ENCODE measurements at regions not wholly inside any gene's neighbourhood (a gene's known extent, or its start where the extent isn't known, plus 50 kb on each side); places are given as distances from the start of the nearest gene placed in this dataset.
"Not testable (repeated sequence)": the region's sequence is repeated elsewhere in the genome, so short reads cannot be mapped to it uniquely, and the experiment has no call there.

DNA sequence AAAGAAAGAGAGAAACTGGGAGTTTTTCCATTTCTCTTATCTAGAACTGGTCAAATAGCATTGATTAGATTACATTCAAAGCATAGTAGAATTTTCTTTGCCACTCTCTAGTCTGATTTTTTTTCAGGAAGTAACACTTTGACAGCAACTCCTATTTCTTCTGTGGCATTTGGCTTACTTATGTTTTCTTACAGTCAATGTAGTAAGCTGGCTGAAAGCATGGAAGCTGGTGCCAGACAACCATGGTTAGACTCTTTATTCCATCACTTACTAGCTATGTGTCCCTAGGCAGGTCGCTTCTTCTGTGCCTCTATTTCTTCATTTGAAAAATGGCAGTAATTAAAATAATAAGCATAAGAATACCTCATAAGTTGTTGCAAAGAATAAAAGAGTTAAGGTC lies 54.2 kb upstream of the OPRM1 start:
- H3K4me3 ChIP-seq (replicated peaks; ENCODE audit: low read depth, low read length), result no peak overlapping the region
- TF ChIP-seq, protein P1, sequence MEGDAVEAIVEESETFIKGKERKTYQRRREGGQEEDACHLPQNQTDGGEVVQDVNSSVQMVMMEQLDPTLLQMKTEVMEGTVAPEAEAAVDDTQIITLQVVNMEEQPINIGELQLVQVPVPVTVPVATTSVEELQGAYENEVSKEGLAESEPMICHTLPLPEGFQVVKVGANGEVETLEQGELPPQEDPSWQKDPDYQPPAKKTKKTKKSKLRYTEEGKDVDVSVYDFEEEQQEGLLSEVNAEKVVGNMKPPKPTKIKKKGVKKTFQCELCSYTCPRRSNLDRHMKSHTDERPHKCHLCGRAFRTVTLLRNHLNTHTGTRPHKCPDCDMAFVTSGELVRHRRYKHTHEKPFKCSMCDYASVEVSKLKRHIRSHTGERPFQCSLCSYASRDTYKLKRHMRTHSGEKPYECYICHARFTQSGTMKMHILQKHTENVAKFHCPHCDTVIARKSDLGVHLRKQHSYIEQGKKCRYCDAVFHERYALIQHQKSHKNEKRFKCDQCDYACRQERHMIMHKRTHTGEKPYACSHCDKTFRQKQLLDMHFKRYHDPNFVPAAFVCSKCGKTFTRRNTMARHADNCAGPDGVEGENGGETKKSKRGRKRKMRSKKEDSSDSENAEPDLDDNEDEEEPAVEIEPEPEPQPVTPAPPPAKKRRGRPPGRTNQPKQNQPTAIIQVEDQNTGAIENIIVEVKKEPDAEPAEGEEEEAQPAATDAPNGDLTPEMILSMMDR (IDR thresholded peaks at IDR 0.05; ENCODE audit: low read length, missing control alignments), result no peak
- no peak for DNase-seq (ENCODE audit: low read depth)

DNA sequence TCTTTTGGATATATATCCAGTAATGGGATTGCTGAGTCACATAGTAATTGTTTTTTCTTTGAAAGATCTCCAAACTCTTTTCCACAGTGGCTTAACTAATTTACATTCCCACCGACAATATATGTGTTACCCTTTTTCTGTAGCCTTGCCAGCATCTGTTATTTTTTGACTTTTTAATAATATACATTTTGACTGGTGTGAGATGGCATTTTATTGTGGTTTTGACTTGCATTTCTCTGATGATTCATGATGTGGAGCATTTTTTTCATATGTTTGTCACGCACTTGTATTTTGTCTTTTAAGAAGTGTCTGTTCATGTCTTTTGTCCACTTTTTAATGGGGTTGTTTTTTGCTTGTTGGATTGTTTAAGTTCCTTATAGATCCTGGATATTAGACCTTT lies 58.9 kb upstream of the OPRM1 start:
- DNase-seq (ENCODE audit: low read depth), result no peak
- TF ChIP-seq, protein P1 (IDR thresholded peaks at IDR 0.05; ENCODE audit: low read length, missing control alignments), result no peak
- H3K4me3 ChIP-seq (replicated peaks; ENCODE audit: low read depth, low read length), result no peak overlapping the region

DNA sequence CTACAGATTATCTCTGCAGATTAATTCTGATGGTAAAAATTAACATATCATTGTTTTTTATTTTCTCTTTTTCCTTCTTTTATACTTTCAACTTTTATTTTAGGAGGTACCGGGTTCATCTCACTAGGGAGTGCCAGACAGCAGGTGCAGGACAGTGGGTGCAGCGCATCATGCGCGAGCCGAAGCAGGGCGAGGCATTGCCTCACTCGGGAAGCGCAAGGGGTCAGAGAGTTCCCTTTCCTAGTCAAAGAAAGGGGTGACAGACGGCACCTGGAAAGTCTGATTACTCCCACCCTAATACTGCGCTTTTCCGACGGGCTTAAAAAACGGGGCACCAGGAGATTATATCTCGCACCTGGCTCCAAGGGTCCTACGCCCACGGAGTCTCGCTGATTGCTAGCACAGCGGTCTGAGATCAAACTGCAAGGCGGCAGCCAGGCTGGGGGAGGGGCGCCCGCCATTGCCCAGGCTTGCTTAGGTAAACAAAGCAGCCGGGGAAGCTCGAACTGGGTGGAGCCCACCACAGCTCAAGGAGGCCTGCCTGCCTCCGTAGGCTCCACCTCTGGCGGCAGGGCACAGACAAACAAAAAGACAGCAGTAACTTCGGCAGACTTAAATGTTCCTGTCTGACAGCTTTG lies 60.0 kb upstream of the OPRM1 start:
- DNase-seq (ENCODE audit: low read depth), result not testable (repeated sequence)

DNA sequence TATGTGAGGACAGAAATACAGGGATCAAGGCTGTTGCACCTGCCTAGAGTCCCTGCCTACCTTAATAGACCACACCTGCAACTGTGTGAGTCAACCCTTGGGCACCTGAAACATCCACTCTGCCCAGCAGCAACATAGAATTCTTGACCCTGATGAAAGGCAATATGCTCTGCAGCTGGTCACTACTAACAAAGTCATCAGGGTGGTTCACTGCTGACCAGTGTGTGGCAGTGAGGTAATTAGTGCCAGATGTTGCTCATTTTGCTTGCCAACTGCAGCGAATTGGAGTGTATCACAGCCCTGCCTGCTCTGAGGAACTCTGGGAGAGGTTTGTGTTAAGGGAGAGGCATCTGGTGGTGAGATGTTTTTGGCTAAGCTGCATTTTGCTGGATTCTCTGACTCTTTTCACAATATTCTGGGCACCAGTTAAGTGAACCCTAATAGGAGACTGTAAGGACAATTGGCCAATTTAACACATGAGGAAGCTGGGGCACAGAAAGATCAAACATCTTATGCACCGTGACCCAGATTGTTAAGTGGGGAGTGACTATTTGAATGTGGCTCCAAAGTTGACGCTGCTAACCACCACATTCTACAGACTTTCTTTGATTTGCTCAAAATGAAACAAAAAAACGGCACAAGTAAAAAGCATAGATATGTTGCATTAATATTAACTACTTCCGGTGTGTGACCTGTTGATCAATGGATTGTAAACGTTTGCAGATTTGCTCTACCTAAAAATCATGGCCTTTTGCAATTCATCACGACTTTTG lies 61.9 kb upstream of the OPRM1 start:
- no peak for DNase-seq (ENCODE audit: low read depth)
- H3K4me3 ChIP-seq (replicated peaks; ENCODE audit: low read depth, low read length), result no peak overlapping the region
- TF ChIP-seq, protein P1 (IDR thresholded peaks at IDR 0.05; ENCODE audit: low read length, missing control alignments), result no peak

More for the DNA sequence above, 60.0 kb upstream of the OPRM1 start:
- H3K4me3 ChIP-seq (replicated peaks; ENCODE audit: low read depth, low read length), result not testable (repeated sequence)

DNA sequence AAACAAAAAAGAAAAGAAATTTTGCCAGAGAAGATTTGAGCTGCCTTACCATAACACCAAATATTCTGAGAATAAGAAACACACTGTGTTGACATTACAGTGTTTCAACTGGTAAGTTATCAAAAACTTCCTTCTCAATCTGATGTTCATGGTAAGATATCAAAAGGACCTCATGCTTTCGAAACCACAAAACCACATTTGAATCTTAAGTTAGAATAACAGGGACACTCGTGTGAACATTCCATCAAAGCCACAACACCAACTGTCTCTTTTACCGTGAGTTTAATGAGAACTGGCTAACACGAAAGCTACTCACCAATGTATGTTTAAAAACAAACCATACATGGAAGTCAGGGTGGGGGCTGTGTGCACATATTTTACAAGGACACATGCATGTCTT lies 73.0 kb upstream of the OPRM1 start:
- no peak overlapping the region for H3K4me3 ChIP-seq (replicated peaks; ENCODE audit: low read depth, low read length)
- DNase-seq (ENCODE audit: low read depth), result peak; percentile 18

DNA sequence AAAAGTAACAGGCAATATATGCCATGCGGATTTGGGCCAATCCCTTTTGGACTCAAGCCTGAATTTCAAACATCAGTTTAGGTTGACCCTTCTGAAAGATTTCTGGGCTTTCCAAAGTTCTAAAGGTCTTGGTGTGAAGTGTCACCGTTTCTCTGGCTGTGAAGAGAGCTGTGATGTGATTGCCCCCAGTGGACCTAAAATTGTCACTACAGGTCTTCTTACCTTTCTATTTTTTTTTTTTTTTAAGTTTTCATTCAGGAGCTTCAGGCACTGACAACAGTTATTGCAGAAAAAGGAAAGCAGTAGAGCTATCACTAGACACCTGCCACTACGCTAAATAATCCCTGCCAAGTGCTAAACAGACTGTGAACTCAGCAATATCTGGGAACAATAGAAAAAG lies 75.7 kb upstream of the OPRM1 start:
- no peak overlapping the region for H3K4me3 ChIP-seq (replicated peaks; ENCODE audit: low read depth, low read length)
- TF ChIP-seq, protein P1 (IDR thresholded peaks at IDR 0.05; ENCODE audit: low read length, missing control alignments), result no peak
- DNase-seq (ENCODE audit: low read depth), result no peak

More for the DNA sequence above, 73.0 kb upstream of the OPRM1 start:
- TF ChIP-seq, protein P1 (IDR thresholded peaks at IDR 0.05; ENCODE audit: low read length, missing control alignments), result no peak

DNA sequence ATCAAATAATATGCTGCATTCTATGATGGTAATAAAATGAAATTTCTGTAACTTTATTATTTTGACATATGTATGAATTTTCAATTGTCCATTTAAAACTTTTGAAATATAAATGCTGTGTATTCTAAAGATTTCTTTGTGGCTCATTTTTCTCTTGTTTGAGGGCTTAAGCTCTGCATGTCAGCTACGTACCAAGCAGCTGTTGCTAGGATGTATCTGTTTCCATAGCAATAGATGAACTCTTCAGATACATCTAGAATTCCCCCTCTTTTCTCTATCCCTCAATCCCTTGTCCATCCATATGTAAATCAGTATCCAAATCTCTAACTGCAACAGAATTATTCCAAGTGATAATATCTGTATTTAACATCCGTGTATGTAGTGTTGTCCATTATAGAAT lies 76.5 kb upstream of the OPRM1 start:
- no peak for DNase-seq (ENCODE audit: low read depth)

More for the DNA sequence above, 76.5 kb upstream of the OPRM1 start:
- TF ChIP-seq, protein P1 (IDR thresholded peaks at IDR 0.05; ENCODE audit: low read length, missing control alignments), result no peak
- no peak overlapping the region for H3K4me3 ChIP-seq (replicated peaks; ENCODE audit: low read depth, low read length)

All from fibroblast of pulmonary artery (primary cell).